Stomach (tissue), 4 donors: ENCODE measurements at regions not wholly inside any gene's neighbourhood (a gene's known extent, or its start where the extent isn't known, plus 50 kb on each side); places are given as distances from the start of the nearest gene placed in this dataset.
"Not testable (repeated sequence)": the region's sequence is repeated elsewhere in the genome, so short reads cannot be mapped to it uniquely, and the experiment has no call there.

Source experiments
- POLR2AphosphoS5 ChIP-seq, 3 donors: sonication (generic); formaldehyde crosslinking; IDR thresholded peaks; one replicate each; pipeline ENCODE4 v1.6.1; 2016; ENCODE audit warnings: antibody characterized with exemption in 3 of 3
- TF ChIP-seq, protein P1 (sequence below), 7 experiments: fragments of 450-650 bp in 4 of 7; fragments of 200-600 bp in 3 of 7; sonication (generic) in 3 of 7; IDR thresholded peaks; one replicate each; pipeline ENCODE4 v1.5.1; 2016 to 2019; ENCODE audit warnings: antibody characterized with exemption in 7 of 7, control low read depth in 2 of 7, mild to moderate bottlenecking in 1 of 7

DNA sequence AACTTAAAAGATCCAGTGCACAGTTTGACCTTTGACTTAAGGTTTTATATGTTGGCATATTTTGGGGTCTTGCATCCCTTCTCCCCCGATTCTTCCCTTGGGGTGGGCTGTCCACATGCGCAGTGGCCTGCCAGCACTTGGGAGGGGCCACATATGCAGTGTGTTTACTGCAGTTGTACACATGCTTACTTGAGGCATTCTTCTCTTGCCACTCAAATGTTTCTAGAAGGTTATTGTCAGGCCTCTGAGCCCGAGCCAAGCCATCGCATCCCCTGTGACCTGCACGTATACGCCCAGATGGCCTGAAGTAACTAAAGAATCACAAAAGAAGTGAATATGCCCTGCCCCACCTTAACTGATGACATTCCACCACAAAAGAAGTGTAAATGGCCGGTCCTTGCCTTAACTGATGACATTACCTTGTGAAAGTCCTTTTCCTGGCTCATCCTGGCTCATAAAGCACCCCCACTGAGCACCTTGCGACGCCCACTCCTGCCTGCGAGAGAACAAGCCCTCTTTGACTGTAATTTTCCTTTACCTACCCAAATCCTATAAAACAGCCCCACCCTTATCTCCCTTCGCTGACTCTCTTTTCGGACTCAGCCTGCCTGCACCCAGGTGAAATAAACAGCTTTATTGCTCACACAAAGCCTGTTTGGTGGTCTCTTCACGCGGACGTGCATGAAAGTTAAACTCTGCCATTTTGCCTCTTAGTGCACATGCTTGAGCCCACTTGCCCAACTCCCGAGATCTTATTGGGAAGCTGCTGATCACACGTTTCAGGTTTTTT, 57.8 kb downstream of the OLFML3 start:
- TF ChIP-seq, protein P1, sequence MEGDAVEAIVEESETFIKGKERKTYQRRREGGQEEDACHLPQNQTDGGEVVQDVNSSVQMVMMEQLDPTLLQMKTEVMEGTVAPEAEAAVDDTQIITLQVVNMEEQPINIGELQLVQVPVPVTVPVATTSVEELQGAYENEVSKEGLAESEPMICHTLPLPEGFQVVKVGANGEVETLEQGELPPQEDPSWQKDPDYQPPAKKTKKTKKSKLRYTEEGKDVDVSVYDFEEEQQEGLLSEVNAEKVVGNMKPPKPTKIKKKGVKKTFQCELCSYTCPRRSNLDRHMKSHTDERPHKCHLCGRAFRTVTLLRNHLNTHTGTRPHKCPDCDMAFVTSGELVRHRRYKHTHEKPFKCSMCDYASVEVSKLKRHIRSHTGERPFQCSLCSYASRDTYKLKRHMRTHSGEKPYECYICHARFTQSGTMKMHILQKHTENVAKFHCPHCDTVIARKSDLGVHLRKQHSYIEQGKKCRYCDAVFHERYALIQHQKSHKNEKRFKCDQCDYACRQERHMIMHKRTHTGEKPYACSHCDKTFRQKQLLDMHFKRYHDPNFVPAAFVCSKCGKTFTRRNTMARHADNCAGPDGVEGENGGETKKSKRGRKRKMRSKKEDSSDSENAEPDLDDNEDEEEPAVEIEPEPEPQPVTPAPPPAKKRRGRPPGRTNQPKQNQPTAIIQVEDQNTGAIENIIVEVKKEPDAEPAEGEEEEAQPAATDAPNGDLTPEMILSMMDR (IDR thresholded peaks at IDR 0.05), result not testable (repeated sequence)
- TF ChIP-seq POLR2AphosphoS5 (IDR thresholded peaks at IDR 0.05), result not testable (repeated sequence)
